Central memory CD8-positive, alpha-beta T cell (primary cell): ENCODE measurements at regions not wholly inside any gene's neighbourhood (a gene's known extent, or its start where the extent isn't known, plus 50 kb on each side); places are given as distances from the start of the nearest gene placed in this dataset.

Experiments
- ATAC-seq: fragments of 150-1000 bp; cut with Tn5 transposase; replicated peaks from 2 replicates; pipeline ENCODE4 v1.10.0; 2022; ENCODE audit warnings: mild to moderate bottlenecking, moderate FRiP score, moderate number of reproducible peaks; ENCODE audit not compliant: poor library complexity, severe bottlenecking; ENCODE audit errors: extremely low read depth
- DNase-seq, 2 donors: peaks; one replicate each; pipeline ENCODE4 v3.0.0; 2021; ENCODE audit warnings: low spot score in 2 of 2
- H3K27ac Mint-ChIP-seq: one replicate; pipeline ENCODE4 v1.8.0; 2022; ENCODE audit warnings: low read depth, mild to moderate bottlenecking, moderate library complexity, mixed read lengths
- H3K27me3 Mint-ChIP-seq: one replicate; pipeline ENCODE4 v1.8.0; 2022; ENCODE audit warnings: mixed read lengths
- H3K36me3 Mint-ChIP-seq: one replicate; pipeline ENCODE4 v1.8.0; 2022; ENCODE audit warnings: mild to moderate bottlenecking, moderate library complexity, mixed read lengths; ENCODE audit not compliant: insufficient read depth
- H3K4me1 Mint-ChIP-seq: one replicate; pipeline ENCODE4 v1.8.0; 2022; ENCODE audit warnings: mixed read lengths
- H3K4me3 Mint-ChIP-seq: one replicate; pipeline ENCODE4 v1.8.0; 2022; ENCODE audit warnings: mild to moderate bottlenecking, moderate library complexity, mixed read lengths
- H3K9me3 Mint-ChIP-seq: one replicate; pipeline ENCODE4 v1.8.0; 2022; ENCODE audit warnings: mixed read lengths

DNA sequence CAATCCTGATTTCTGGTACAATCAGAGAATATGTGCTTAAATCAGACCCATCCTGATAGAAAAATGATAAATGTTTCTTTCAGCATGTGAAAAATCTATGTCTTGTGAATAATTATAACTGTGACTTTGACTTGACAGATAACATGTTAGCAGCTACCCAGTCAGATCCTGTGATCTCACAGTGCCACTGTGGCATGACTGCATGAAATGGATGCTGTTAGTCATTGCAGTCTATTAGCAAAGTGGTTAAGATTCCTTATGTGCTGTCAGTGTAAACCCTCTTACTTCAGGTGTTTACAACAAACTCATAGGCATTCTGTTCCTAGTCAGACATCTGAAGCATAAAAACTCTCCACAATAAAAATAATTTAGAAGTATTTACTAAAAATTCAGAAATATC is 244.6 kb upstream of the RND3 start:
- Mint-ChIP-seq H3K9me3 (no peaks in the 10 kb centered on the region), H3K36me3 (peaks cover 2% of the 10 kb centered on the region), H3K27ac (no peak overlapping the region), H3K4me1 (no peaks in the 10 kb centered on the region), H3K27me3 (no peaks in the 10 kb centered on the region), H3K4me3 (no peak overlapping the region)
- DNase-seq, result no peak
- ATAC-seq, result no peak

DNA sequence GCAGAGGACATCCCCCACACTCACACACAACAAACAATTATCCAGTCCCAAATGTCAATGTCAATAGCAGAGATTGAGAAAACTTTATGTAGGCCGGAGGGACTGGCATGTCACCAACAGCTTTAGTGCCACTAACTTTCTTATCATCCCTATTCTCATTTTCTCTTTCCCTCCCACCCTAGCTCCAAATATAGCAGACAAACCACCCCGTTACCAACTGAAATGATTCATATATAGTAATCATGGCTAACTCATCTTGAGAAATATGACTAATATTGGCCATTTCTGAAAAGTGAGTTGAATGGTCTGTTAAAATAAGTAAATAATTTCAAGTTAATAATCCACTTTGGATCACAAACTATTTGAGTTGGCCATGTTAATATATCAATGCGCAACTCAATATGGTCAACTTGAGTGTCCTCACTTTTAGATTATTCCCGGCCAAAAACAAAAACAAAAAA is 242.1 kb upstream of the RND3 start:
- peaks cover 2% of the 10 kb centered on the region for H3K36me3 Mint-ChIP-seq
- DNase-seq (no peak), ATAC-seq (no peak)
- no peaks in the 10 kb centered on the region for H3K9me3 Mint-ChIP-seq
- H3K27me3 Mint-ChIP-seq, result no peaks in the 10 kb centered on the region
- H3K4me3 Mint-ChIP-seq, result no peak overlapping the region
- H3K27ac Mint-ChIP-seq, result no peak overlapping the region
- no peaks in the 10 kb centered on the region for H3K4me1 Mint-ChIP-seq

DNA sequence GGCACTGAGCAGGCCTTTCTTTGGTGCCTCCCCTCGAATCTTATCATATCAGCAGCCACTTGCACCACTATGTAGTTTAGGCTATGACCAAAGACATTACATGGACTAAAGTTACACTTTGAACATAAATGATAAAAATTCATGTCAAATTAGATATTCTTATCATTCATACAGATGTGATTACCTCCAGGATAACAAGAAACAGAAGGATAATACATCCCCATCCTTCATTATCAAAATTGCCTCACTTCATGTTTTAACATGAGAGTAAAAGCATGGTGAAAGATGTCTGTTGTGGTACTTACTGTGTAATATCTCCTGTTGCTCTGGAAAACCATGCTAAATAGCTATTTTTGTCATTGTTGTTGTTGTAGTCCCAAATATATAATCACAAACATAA is 230.8 kb upstream of the RND3 start:
- no peaks in the 10 kb centered on the region for H3K36me3 Mint-ChIP-seq
- H3K4me1 Mint-ChIP-seq, result no peaks in the 10 kb centered on the region
- no peak for ATAC-seq
- DNase-seq, result no peak
- H3K27me3 Mint-ChIP-seq, result no peaks in the 10 kb centered on the region
- H3K27ac Mint-ChIP-seq, result no peak overlapping the region
- no peak overlapping the region for H3K4me3 Mint-ChIP-seq
- peaks cover 11% of the 10 kb centered on the region for H3K9me3 Mint-ChIP-seq

DNA sequence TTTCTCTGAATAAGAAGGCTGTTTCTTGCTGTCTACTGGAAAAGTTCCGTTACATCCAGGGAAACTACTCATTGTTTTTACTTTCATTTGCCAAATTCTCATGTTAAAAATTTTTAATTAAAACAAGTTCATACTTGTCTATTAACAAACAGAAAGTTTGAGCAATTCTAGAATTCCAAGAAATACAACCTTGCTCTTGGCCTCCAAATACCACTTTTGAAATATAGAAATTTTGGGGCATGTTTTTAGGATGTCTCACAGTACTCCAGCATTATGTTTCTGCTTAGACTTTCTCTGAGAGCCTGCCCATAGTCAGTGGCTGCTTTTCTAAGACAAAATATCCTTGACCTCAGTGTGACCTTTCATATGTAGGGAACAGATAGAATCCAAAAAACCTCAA is 228.7 kb upstream of the RND3 start:
- Mint-ChIP-seq H3K9me3 (peaks cover 6% of the 10 kb centered on the region), H3K36me3 (no peaks in the 10 kb centered on the region), H3K27ac (no peak overlapping the region), H3K27me3 (no peaks in the 10 kb centered on the region), H3K4me1 (no peaks in the 10 kb centered on the region), H3K4me3 (no peak overlapping the region)
- no peak for DNase-seq
- ATAC-seq, result no peak

DNA sequence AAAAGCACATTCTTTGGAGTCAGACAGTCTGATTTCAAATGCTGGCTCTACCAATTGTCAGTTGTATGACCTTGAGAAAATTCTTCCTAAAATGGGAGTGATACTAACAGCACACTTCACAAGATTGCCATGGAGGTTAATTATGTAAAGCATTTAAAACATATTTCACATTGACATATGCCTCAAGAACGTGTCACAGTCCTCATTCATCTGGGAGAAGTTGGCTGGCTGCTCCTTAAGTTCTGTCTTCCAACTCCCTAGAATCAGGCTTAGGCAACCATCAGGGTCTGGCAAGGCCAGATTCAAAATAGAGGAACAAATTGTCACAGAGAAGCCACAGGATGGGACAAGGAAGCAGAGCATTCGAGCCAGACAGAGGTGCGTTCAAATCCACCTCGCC is 228.0 kb upstream of the RND3 start:
- Mint-ChIP-seq H3K9me3 (peaks cover 6% of the 10 kb centered on the region), H3K36me3 (no peaks in the 10 kb centered on the region), H3K27me3 (no peaks in the 10 kb centered on the region), H3K4me3 (no peak overlapping the region), H3K4me1 (no peaks in the 10 kb centered on the region), H3K27ac (no peak overlapping the region)
- DNase-seq (no peak), ATAC-seq (no peak)

GRCh38 chr2:150710916-150711315 is 223.4 kb upstream of the RND3 start:
- H3K27ac Mint-ChIP-seq, result no peak overlapping the region
- no peaks in the 10 kb centered on the region for H3K4me1 Mint-ChIP-seq
- H3K4me3 Mint-ChIP-seq, result no peak overlapping the region
- H3K9me3 Mint-ChIP-seq, result peaks cover 6% of the 10 kb centered on the region
- DNase-seq (no peak), ATAC-seq (no peak)
- no peaks in the 10 kb centered on the region for H3K36me3 Mint-ChIP-seq
- H3K27me3 Mint-ChIP-seq, result no peaks in the 10 kb centered on the region

- ATAC-seq (no peak), DNase-seq (no peak)
- Mint-ChIP-seq H3K9me3 (peaks cover 6% of the 10 kb centered on the region), H3K4me3 (no peak overlapping the region), H3K4me1 (no peaks in the 10 kb centered on the region), H3K27me3 (no peaks in the 10 kb centered on the region), H3K36me3 (no peaks in the 10 kb centered on the region), H3K27ac (no peak overlapping the region)
Measured at GRCh38 chr2:150710041-150710440, 222.6 kb upstream of the RND3 start.

DNA sequence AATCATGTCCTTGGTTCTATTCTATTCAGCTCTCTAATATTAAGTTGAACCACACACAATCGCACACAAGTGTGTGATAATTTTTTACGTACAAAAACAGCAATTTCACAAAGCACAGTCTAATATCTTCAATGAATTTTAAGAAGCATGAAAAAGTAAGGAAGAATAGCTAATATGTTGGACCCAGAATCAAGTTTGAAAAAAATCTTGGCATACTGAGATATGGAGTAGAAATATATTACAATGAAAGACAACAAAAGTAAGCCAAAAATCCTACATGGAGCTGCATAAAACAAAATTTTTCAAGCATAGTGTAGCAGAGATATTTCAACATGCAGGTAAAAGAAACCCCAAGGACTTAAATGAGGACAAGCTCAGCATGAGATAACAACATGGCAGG is 219.1 kb upstream of the RND3 start:
- DNase-seq, result no peak
- H3K27me3 Mint-ChIP-seq, result no peaks in the 10 kb centered on the region
- H3K4me3 Mint-ChIP-seq, result no peak overlapping the region
- H3K9me3 Mint-ChIP-seq, result no peaks in the 10 kb centered on the region
- no peaks in the 10 kb centered on the region for H3K4me1 Mint-ChIP-seq
- H3K36me3 Mint-ChIP-seq, result no peaks in the 10 kb centered on the region
- ATAC-seq, result no peak
- H3K27ac Mint-ChIP-seq, result no peak overlapping the region

GRCh38 chr2:150705767-150706166 is 218.3 kb upstream of the RND3 start:
- no peaks in the 10 kb centered on the region for H3K27me3 Mint-ChIP-seq
- H3K4me3 Mint-ChIP-seq, result no peak overlapping the region
- no peak for ATAC-seq

DNA sequence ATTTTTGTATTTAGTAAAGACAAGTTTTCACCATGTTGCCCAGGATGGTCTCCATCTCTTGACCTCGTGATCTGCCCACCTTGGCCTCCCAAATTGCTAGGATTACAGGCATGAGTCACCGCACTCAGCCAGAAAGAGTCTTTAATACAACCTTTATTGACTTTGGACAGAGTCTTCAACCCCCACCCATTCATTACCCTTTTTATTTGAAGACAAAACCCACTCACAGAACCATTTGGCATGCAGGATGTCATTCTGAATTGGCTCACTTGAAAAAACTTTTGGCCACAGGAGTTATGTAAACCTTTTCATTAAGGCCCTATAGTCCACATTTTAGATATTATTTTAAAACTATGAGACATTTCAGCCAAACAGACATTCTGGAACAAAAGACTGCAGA is 217.9 kb upstream of the RND3 start:
- Mint-ChIP-seq H3K4me3 (no peak overlapping the region), H3K4me1 (no peaks in the 10 kb centered on the region), H3K27ac (no peak overlapping the region), H3K36me3 (no peaks in the 10 kb centered on the region), H3K27me3 (no peaks in the 10 kb centered on the region), H3K9me3 (no peaks in the 10 kb centered on the region)
- ATAC-seq (no peak), DNase-seq (no peak)

More at GRCh38 chr2:150705767-150706166, 218.3 kb upstream of the RND3 start:
- Mint-ChIP-seq H3K36me3 (no peaks in the 10 kb centered on the region), H3K4me1 (no peaks in the 10 kb centered on the region), H3K27ac (no peak overlapping the region), H3K9me3 (no peaks in the 10 kb centered on the region)
- no peak for DNase-seq

- Mint-ChIP-seq H3K36me3 (no peaks in the 10 kb centered on the region), H3K27ac (no peak overlapping the region), H3K9me3 (no peaks in the 10 kb centered on the region), H3K27me3 (no peaks in the 10 kb centered on the region), H3K4me3 (no peak overlapping the region), H3K4me1 (no peaks in the 10 kb centered on the region)
- ATAC-seq, result no peak
- DNase-seq, result no peak
Measured at GRCh38 chr2:150702791-150703190, 215.3 kb upstream of the RND3 start.

DNA sequence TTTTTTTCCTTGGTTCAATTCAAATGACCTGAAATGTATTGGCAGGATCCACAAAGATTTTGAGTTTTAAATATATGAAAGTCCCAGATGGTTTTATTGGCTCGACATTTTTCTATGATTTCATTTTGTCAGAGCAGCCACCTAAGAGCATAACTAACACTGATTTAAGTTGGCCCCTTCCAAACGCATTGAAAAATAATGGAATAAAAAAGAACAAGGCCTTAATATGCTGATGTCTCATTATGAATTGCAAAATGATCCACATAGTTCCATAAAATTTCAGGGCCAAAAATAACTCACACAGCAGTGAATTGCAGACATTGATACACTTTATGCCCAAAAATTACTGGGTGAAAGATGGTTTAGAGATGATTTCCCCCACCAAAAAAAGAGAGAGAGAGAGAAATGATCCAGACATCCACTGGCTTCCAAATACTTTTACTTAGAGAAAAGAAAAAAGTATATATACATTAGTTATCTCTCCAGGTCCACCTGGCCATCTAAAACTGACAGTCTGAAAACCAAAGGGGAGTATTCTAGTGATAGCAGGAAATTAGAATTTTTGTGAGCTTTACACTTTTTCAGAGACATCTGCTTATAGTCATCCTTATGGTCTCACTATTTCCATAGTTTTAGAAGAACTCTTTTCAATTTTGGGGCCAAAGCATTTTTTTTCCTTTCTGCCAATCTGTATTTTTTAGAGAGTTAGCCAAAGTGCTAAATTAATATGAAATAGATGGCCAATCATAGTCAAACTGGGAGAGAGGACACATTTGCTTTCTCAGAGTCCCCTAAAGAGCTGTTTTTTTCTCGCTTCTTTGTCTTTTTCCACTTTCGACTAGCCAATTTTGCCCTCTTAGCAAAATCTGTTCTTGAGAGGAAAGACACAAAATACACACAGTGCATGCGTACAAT is 213.5 kb upstream of the RND3 start:
- no peaks in the 10 kb centered on the region for H3K9me3 Mint-ChIP-seq
- no peaks in the 10 kb centered on the region for H3K36me3 Mint-ChIP-seq
- ATAC-seq (no peak), DNase-seq (no peak)
- H3K4me3 Mint-ChIP-seq, result no peak overlapping the region
- no peak overlapping the region for H3K27ac Mint-ChIP-seq
- no peaks in the 10 kb centered on the region for H3K4me1 Mint-ChIP-seq
- H3K27me3 Mint-ChIP-seq, result no peaks in the 10 kb centered on the region

- Mint-ChIP-seq H3K4me3 (no peak overlapping the region), H3K36me3 (no peaks in the 10 kb centered on the region), H3K9me3 (peaks cover 4% of the 10 kb centered on the region), H3K27me3 (no peaks in the 10 kb centered on the region), H3K27ac (no peak overlapping the region), H3K4me1 (no peaks in the 10 kb centered on the region)
- no peak for ATAC-seq
- no peak for DNase-seq
Measured at GRCh38 chr2:150699218-150699617, 211.8 kb upstream of the RND3 start.
